Astrocyte of the cerebellum (primary cell): ENCODE measurements at regions not wholly inside any gene's neighbourhood (a gene's known extent, or its start where the extent isn't known, plus 50 kb on each side); places are given as distances from the start of the nearest gene placed in this dataset.

Experiments used
- DNase-seq: peaks from one replicate; pipeline ENCODE4 v3.0.0-alpha.2; 2011; ENCODE audit warnings: low read depth
- H3K4me3 ChIP-seq: 2 replicates; pipeline ENCODE4 v1.5.1; 2011; ENCODE audit warnings: mild to moderate bottlenecking, low read depth, low read length, moderate library complexity
- CTCF ChIP-seq: IDR thresholded peaks from 2 replicates; pipeline ENCODE4 v1.5.1; 2012; ENCODE audit warnings: low read length, low read depth, moderate library complexity, mild to moderate bottlenecking; ENCODE audit errors: missing control alignments
- in situ Hi-C: cut with HindIII; loops from 2 replicates; pipeline ENCODE4 v1.10.0; 2017; ENCODE audit warnings: low sequenced_read_pairs

- no peak for TF ChIP-seq CTCF
- DNase-seq, result no peak
- no peak overlapping the region for H3K4me3 ChIP-seq
- in situ Hi-C loops, result no loop called here
Measured at GRCh38 chr3:151974067-151974466, 100.6 kb downstream of the SUCNR1 start.

GRCh38 chr3:151976211-151977050, 103.0 kb downstream of the SUCNR1 start:
- peak; percentile 95 for DNase-seq
- in situ Hi-C loops, result no loop called here
- no peak for TF ChIP-seq CTCF
- no peak overlapping the region for H3K4me3 ChIP-seq

- TF ChIP-seq CTCF, result no peak
- DNase-seq, result no peak
- H3K4me3 ChIP-seq, result no peak overlapping the region
- in situ Hi-C loops, result no loop called here
Measured at GRCh38 chr3:151979906-151980305, 106.5 kb downstream of the SUCNR1 start.

- TF ChIP-seq CTCF, result no peak
- in situ Hi-C loops, result no loop called here
- H3K4me3 ChIP-seq, result no peak overlapping the region
- no peak for DNase-seq
Measured at GRCh38 chr3:151983538-151983937, 110.1 kb downstream of the SUCNR1 start.

GRCh38 chr3:151985787-151986430, 112.5 kb downstream of the SUCNR1 start:
- in situ Hi-C loops, result no loop called here
- TF ChIP-seq CTCF, result no peak
- no peak for DNase-seq
- H3K4me3 ChIP-seq, result no peak overlapping the region

GRCh38 chr3:151987893-151988292, 114.5 kb downstream of the SUCNR1 start:
- in situ Hi-C loops, result no loop called here
- no peak overlapping the region for H3K4me3 ChIP-seq
- no peak for DNase-seq
- TF ChIP-seq CTCF, result no peak
